Muscle layer of colon (tissue), 2 donors: ENCODE measurements at regions not wholly inside any gene's neighbourhood (a gene's known extent, or its start where the extent isn't known, plus 50 kb on each side); places are given as distances from the start of the nearest gene placed in this dataset.

ENCODE experiments used
- H3K27ac ChIP-seq: one replicate; pipeline ENCODE4 v1.7.0; 2013; ENCODE audit warnings: low read depth, mild to moderate bottlenecking, low read length, moderate library complexity
- H3K27me3 ChIP-seq, 2 donors: one replicate each; pipeline ENCODE4 v1.7.0; 2013; ENCODE audit warnings: low read length in 2 of 2, mild to moderate bottlenecking in 2 of 2; ENCODE audit not compliant: insufficient read depth in 2 of 2, control insufficient read depth in 1 of 2
- H3K36me3 ChIP-seq: one replicate; pipeline ENCODE4 v1.7.0; 2013; ENCODE audit warnings: mild to moderate bottlenecking, low read length; ENCODE audit not compliant: insufficient read depth
- H3K4me1 ChIP-seq: one replicate; pipeline ENCODE4 v1.7.0; 2013; ENCODE audit warnings: mild to moderate bottlenecking, low read length; ENCODE audit not compliant: insufficient read depth
- H3K4me3 ChIP-seq, 2 donors: one replicate each; pipeline ENCODE4 v1.7.0; 2013; ENCODE audit warnings: low read length in 2 of 2, low read depth in 1 of 2, mild to moderate bottlenecking in 1 of 2, moderate library complexity in 1 of 2
- H3K9ac ChIP-seq: one replicate; pipeline ENCODE4 v1.7.0; 2013; ENCODE audit warnings: low read length
- H3K9me3 ChIP-seq: one replicate; pipeline ENCODE4 v1.7.0; 2013; ENCODE audit warnings: mild to moderate bottlenecking, low read length
- donor health status: abdominal sarcoma.
- donor health status: Adenocarcinoma of cecum.

DNA sequence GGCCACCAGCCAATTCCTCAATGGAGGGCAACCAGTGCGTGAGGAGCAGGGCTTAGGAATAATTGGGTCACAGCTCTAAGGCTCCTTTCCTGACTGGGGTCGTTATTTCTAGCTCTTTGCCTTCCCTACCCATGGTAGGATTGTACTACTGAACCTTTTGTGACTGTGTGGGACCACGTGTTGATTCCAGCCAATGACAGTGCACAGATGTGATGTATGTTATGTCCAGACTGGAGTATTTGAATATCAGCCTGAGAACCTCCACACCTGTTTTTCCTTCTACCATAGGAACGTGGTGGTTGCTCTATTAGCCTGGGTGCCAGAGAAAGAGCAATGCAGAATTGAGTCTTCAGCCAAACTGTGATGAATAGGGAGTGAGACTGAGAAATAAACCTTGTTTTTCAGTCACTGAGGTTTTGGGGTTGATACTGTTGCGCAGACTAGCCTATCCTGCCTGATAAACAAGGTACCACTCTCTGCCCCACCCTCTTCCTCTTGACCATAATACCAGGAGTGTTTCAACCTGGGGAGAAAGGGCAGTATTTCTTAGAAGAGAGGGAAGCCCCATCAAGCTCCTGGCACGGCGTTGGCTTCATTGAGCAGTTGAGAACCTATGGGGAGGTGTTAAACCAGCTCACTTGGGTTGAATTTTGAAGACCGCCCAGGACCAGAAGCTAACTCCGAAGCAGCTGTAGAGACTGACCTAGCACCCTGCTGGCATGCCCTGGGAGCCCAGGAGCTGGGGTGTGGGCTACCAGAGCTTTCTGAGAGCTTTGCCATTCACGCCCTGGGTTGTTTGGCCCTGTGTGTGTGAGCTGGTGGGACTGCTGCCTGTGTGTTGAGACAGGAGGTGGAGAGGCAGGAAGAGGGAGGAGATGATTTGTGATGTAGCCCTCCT is 105.5 kb upstream of the BACH2 start:
- no peak overlapping the region for H3K9ac ChIP-seq
- no peak overlapping the region for H3K27ac ChIP-seq
- H3K27me3 ChIP-seq = no peaks in the 10 kb centered on the region
- H3K4me1 ChIP-seq = no peaks in the 10 kb centered on the region
- no peaks in the 10 kb centered on the region for H3K36me3 ChIP-seq
- no peaks in the 10 kb centered on the region for H3K9me3 ChIP-seq
- no peak overlapping the region for H3K4me3 ChIP-seq

DNA sequence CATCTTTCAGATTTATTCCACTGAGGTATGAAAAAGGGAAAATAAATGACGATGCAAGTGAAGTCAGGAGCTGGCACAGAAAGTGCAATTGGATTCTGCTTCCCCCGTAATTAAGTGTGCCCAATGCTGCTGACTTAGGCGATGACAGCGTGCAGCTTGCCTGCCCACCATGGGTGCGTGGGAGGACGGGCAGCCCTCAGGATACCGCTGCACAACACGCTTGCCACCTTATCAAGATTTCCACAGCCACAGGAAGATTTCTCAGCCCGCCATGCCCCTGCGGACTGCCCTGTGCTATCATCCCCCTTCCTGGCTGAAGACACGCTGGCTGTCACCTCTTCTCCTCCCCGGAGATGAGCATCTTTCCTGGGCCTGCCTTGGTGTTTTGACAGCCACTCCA is 103.3 kb upstream of the BACH2 start:
- Histone ChIP-seq H3K36me3 (no peaks in the 10 kb centered on the region), H3K9me3 (no peaks in the 10 kb centered on the region), H3K27me3 (no peaks in the 10 kb centered on the region), H3K27ac (no peak overlapping the region), H3K4me3 (no peak overlapping the region), H3K4me1 (no peaks in the 10 kb centered on the region), H3K9ac (no peak overlapping the region)

DNA sequence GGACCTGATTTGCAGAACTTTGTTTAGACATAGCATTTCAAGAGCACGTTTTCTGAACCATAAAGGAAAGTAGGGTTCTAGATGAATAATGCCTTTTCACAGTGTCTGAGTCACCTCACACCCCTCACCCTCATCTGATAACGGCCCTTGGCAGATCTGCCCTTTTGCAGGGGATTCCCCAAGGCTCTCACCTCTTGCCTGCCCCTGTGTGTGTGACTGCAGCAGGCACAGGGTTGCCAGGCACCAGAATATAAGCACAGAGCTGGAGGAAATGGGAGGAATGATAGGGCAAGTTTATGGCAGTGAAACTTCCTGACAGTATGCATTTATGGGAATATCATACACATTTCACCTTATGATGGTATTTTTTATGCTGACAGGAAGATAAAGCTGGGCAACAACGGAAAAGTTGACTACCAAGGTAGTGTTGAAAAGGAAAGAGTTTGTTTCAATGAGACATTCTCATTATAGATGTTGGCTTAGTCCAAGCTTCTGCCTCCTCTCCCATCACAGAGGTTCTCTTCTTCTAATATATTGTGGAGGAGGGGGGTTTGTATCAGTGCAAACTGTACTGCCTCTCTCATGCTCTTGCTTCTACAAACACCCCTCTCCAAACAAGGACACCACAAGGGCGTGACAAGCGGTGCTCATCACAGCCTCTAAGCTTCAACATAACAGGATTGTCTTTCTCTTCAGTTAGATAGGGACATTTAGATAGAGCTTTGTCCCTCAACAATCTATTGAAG is 101.5 kb upstream of the BACH2 start:
- Histone ChIP-seq H3K9me3 (no peaks in the 10 kb centered on the region), H3K27me3 (no peaks in the 10 kb centered on the region), H3K9ac (no peak overlapping the region), H3K27ac (no peak overlapping the region), H3K36me3 (no peaks in the 10 kb centered on the region), H3K4me1 (no peaks in the 10 kb centered on the region), H3K4me3 (no peak overlapping the region)

DNA sequence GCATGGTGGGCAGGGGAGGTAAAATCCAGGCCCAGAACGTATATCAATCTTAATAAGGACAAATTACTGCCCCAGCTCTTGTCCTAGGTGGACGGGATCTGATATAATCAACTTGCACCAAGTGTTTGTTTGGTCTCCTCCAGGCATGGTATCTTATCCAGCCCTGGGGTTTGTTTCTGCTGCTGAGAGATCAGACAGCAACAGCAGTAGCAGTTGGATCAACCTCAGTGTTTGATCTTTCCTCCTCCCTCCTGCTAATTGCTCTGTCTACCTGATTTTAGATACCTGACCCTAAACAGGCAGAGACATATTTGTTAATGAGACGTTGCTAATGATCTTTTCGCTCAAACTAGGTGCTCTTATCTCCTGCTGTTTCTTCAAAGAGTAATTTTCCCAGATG is 100.4 kb upstream of the BACH2 start:
- Histone ChIP-seq H3K36me3 (no peaks in the 10 kb centered on the region), H3K4me3 (no peak overlapping the region), H3K9ac (no peak overlapping the region), H3K9me3 (no peaks in the 10 kb centered on the region), H3K27ac (no peak overlapping the region), H3K27me3 (no peaks in the 10 kb centered on the region), H3K4me1 (no peaks in the 10 kb centered on the region)

DNA sequence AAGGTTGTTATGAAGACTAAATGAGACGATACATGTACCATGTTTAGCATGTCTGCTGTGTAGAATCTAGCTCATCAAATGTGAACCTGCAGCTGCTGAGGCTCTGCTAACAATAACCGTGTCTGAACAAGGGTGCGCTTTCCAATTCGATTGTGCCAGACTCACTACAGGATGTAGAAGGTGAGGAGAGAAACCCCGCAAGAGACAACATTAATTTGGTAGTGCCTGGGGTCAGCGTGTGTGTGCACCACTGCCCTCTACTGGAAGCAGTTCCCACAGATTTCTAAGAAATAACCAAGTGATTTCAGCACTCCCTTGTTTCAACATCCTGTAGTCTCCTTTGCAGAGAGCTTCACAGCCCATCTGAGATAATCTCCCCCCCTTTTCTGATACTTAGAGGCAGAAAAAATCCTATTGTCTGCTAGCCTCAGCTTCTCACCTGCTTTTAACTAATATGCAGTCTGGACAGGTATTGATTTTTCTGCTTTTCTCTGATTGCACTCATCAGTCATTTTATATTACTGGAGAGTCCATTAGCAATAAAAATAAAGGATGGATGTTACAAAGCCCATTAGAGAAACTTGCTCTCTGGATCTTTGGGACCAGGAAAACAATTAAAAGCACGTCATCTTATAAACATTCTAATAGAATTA is 96.7 kb upstream of the BACH2 start:
- Histone ChIP-seq H3K9me3 (no peaks in the 10 kb centered on the region), H3K27ac (no peak overlapping the region), H3K27me3 (no peaks in the 10 kb centered on the region), H3K4me1 (no peaks in the 10 kb centered on the region), H3K9ac (no peak overlapping the region), H3K36me3 (no peaks in the 10 kb centered on the region), H3K4me3 (no peak overlapping the region)

DNA sequence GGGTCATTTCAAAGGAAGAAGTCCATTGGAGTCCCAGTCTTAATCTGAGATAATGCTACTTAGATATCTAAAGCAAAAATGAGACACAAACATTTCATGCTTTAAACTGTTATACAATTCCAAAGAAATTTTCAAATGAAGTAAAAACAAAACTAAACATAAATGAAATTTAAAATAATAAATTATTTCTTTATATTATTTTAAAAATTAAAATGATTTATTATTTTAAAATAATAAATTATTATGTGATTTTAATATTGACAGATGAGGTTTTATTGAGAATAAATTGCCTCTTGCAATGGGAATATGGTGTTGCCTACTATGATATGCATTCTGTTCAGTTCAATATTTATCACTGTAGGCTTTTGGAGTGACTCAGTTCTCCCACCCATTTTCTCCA is 93.7 kb upstream of the BACH2 start:
- no peak overlapping the region for H3K9ac ChIP-seq
- no peak overlapping the region for H3K27ac ChIP-seq
- no peak overlapping the region for H3K4me3 ChIP-seq
- no peaks in the 10 kb centered on the region for H3K27me3 ChIP-seq
- H3K9me3 ChIP-seq = no peaks in the 10 kb centered on the region
- no peaks in the 10 kb centered on the region for H3K36me3 ChIP-seq
- H3K4me1 ChIP-seq = no peaks in the 10 kb centered on the region

DNA sequence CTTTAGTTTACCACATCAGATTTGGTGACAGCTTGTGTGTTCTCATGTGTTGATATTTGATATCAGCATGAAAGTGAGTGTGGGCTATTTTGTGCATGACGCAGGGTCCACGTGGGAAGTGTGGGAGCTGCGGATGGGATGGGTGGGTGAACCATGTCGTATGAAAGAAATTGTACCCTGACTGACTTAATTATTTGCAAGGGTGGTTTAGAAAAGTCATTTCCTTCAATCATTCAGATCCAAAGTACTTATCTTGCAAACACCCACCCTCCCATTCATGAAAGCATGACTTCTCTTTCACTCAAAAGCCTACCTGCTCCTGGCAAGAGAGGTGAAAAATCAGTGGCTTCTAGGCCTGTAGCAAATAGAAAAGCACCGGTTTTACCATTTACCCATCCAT is 91.8 kb upstream of the BACH2 start:
- H3K36me3 ChIP-seq = no peaks in the 10 kb centered on the region
- no peak overlapping the region for H3K27ac ChIP-seq
- no peak overlapping the region for H3K4me3 ChIP-seq
- H3K27me3 ChIP-seq = no peaks in the 10 kb centered on the region
- no peaks in the 10 kb centered on the region for H3K9me3 ChIP-seq
- H3K9ac ChIP-seq = no peak overlapping the region
- H3K4me1 ChIP-seq = no peaks in the 10 kb centered on the region

DNA sequence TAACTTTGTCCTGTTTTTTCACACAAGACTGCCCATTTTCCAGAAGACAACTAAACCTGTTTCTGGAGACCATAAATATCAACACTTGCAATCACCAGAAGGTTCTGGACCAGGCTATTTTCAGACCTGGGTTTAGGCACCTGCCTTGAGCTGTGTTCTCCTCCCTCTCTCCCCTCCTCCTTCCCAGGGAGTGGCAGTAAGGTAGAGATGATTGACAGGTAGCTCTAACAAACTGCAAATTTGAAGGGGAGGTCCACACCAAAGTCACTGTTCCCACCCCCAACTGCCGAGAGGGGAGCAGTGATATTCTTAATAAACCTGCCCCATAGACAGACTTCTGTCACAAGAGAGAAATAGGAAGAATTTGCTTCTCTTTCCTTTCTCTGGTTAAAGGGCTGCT is 91.2 kb upstream of the BACH2 start:
- H3K27ac ChIP-seq = no peak overlapping the region
- H3K4me1 ChIP-seq = no peaks in the 10 kb centered on the region
- H3K9ac ChIP-seq = no peak overlapping the region
- H3K9me3 ChIP-seq = no peaks in the 10 kb centered on the region
- H3K36me3 ChIP-seq = no peaks in the 10 kb centered on the region
- H3K27me3 ChIP-seq = no peaks in the 10 kb centered on the region
- no peak overlapping the region for H3K4me3 ChIP-seq

DNA sequence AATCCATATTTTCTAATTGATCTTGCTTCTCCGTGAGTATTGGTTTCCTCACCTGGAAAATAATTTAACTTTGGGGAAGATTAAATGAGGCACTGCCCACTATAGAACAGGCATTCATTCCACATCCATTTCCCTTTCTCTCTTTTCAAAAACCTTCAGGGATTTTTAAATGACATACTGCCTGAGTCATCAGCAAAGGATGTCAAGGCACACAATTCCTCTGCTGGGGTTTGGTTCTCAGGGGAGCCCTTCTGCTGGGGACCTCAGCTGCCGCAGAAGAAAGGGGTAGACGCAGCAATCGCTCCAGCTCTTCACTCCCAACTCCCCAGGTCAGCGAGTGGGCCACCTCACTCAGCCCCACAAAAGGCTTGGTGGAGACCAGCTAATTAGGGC is 90.7 kb upstream of the BACH2 start:
- Histone ChIP-seq H3K4me3 (no peak overlapping the region), H3K27me3 (no peaks in the 10 kb centered on the region), H3K9me3 (no peaks in the 10 kb centered on the region), H3K36me3 (no peaks in the 10 kb centered on the region), H3K4me1 (no peaks in the 10 kb centered on the region), H3K27ac (no peak overlapping the region), H3K9ac (no peak overlapping the region)

DNA sequence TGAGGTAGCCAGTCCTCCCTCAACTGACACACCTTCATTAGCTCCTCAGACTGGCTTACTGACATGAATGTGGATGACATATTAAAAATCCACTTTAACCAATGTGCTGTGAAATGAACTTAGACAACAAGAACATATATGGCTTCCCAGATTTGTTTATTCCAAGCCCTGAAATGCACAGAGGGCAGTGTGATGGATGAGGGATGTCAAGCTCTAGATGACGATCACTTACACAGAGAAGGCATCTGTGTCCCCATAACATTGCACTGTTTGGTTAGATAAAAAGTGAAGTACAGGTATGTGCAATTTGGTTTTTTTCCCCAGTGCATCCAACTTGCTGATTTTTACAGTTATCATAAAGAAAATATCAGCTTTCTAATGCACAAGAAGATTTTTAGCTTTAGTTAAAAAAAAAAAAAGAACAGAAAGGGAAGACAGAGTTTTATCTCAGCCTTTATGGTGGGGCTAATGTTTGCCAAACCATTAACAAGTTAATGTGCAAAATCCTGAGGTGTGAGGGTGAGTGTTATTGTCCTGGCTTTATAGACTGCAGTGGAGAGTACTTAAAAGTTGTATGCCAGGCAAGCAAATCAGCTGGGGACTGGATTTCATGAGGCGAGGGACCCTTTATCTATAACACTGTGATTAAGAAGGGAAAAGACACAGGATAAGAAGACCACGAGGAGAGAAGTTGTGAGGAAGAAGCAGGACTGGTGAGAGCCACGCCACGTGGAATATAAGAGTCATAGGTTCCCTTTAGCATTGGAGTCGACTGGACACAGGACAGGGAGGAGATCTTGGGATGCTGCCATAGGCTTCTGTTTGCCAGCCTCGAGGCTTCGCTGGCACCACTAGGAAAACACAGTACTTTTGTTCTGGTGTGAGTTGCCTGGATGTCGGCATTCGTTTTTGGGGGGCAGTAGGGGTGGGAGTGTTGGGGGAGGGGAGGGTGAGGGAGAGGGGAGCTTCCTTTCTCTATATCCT is 90.0 kb upstream of the BACH2 start:
- Histone ChIP-seq H3K36me3 (no peaks in the 10 kb centered on the region), H3K4me1 (no peaks in the 10 kb centered on the region), H3K9ac (no peak overlapping the region), H3K27me3 (no peaks in the 10 kb centered on the region), H3K27ac (no peak overlapping the region), H3K9me3 (no peaks in the 10 kb centered on the region), H3K4me3 (no peak overlapping the region)
